KMS-11 (cell line): ENCODE measurements at regions not wholly inside any gene's neighbourhood (a gene's known extent, or its start where the extent isn't known, plus 50 kb on each side); places are given as distances from the start of the nearest gene placed in this dataset.

Experiments used
- H2AFZ ChIP-seq: fragments of 200-600 bp; sonication (generic); 2 replicates; pipeline ENCODE4 v1.6.1; 2016; ENCODE audit warnings: antibody characterized with exemption, mixed run types, low read depth
- H3K27ac ChIP-seq: fragments of 200-600 bp; sonication (generic); 2 replicates; pipeline ENCODE4 v1.6.1; 2016; ENCODE audit warnings: mild to moderate bottlenecking, mixed run types
- H3K27me3 ChIP-seq: fragments of 200-600 bp; sonication (generic); 2 replicates; pipeline ENCODE4 v1.6.1; 2017; ENCODE audit warnings: mild to moderate bottlenecking, low read depth, mixed run types, moderate library complexity; ENCODE audit not compliant: insufficient read depth
- H3K36me3 ChIP-seq: fragments of 200-600 bp; sonication (generic); 2 replicates; pipeline ENCODE4 v1.6.1; 2017; ENCODE audit warnings: mild to moderate bottlenecking, mixed run types; ENCODE audit not compliant: insufficient read depth
- H3K4me1 ChIP-seq: fragments of 200-600 bp; sonication (generic); 2 replicates; pipeline ENCODE4 v1.6.1; 2016; ENCODE audit warnings: mild to moderate bottlenecking, low read depth, mixed run types; ENCODE audit not compliant: poor library complexity, severe bottlenecking
- H3K4me2 ChIP-seq: fragments of 200-600 bp; sonication (generic); 2 replicates; pipeline ENCODE4 v1.7.0; 2016; ENCODE audit warnings: mild to moderate bottlenecking, mixed run types
- H3K4me3 ChIP-seq: fragments of 200-600 bp; sonication (generic); IDR thresholded peaks from 2 replicates; pipeline ENCODE4 v1.6.1; 2017; ENCODE audit warnings: low read depth, low read length, mixed read lengths; ENCODE audit not compliant: insufficient read depth
- H3K79me2 ChIP-seq: fragments of 200-600 bp; sonication (generic); 2 replicates; pipeline ENCODE4 v1.6.1; 2016; ENCODE audit warnings: low read depth, mixed run types; ENCODE audit not compliant: insufficient read depth
- H3K9ac ChIP-seq: fragments of 200-600 bp; sonication (generic); 2 replicates; pipeline ENCODE4 v1.6.1; 2016; ENCODE audit warnings: mild to moderate bottlenecking, mixed run types
- H4K20me1 ChIP-seq: fragments of 200-600 bp; sonication (generic); 2 replicates; pipeline ENCODE4 v1.6.1; 2016; ENCODE audit warnings: mild to moderate bottlenecking, mixed run types; ENCODE audit not compliant: insufficient read depth
- CTCF ChIP-seq: fragments of 200-600 bp; sonication (generic); conservative IDR thresholded peaks from 2 replicates; pipeline ENCODE4 v1.6.1; 2017; ENCODE audit warnings: low read depth, mild to moderate bottlenecking, antibody characterized with exemption, low read length, moderate library complexity, mixed read lengths

- Histone ChIP-seq H2AFZ (no peak overlapping the region; the same call in 1 of the 2 replicates), H3K27ac (no peak overlapping the region), H3K4me2 (no peak overlapping the region), H3K36me3 (no peaks in the 10 kb centered on the region), H3K4me3 (no peak overlapping the region), H4K20me1 (no peaks in the 10 kb centered on the region), H3K4me1 (no peaks in the 10 kb centered on the region), H3K79me2 (no peaks in the 10 kb centered on the region), H3K27me3 (no peaks in the 10 kb centered on the region), H3K9ac (no peak overlapping the region)
- no peak for TF ChIP-seq CTCF
These were observed 210.5 kb downstream of the PWWP3B start for GRCh38 chrX:106378616-106379015.

GRCh38 chrX:106391284-106391911 is 220.4 kb upstream of the RADX start:
- no peaks in the 10 kb centered on the region for H3K27me3 ChIP-seq
- no peaks in the 10 kb centered on the region for H4K20me1 ChIP-seq
- TF ChIP-seq CTCF = no peak
- no peaks in the 10 kb centered on the region for H3K4me1 ChIP-seq
- no peaks in the 10 kb centered on the region for H3K79me2 ChIP-seq
- no peak overlapping the region for H3K4me3 ChIP-seq
- no peak overlapping the region for H3K4me2 ChIP-seq
- no peak overlapping the region for H3K27ac ChIP-seq
- H3K36me3 ChIP-seq = no peaks in the 10 kb centered on the region
- H3K9ac ChIP-seq = no peak overlapping the region
- H2AFZ ChIP-seq = no peak overlapping the region

- H3K9ac ChIP-seq = no peak overlapping the region
- H3K4me2 ChIP-seq = no peak overlapping the region
- H3K27me3 ChIP-seq = no peaks in the 10 kb centered on the region
- H3K79me2 ChIP-seq = no peaks in the 10 kb centered on the region
- no peaks in the 10 kb centered on the region for H3K4me1 ChIP-seq
- H3K36me3 ChIP-seq = no peaks in the 10 kb centered on the region
- H4K20me1 ChIP-seq = no peaks in the 10 kb centered on the region
- no peak overlapping the region for H2AFZ ChIP-seq
- H3K4me3 ChIP-seq = no peak overlapping the region
- no peak for TF ChIP-seq CTCF
- H3K27ac ChIP-seq = no peak overlapping the region
These were observed 219.4 kb upstream of the RADX start for GRCh38 chrX:106392346-106392745.

GRCh38 chrX:106397788-106398538 is 213.8 kb upstream of the RADX start:
- TF ChIP-seq CTCF = peak; percentile 34; the same call in 1 of the 2 replicates
- H3K27me3 ChIP-seq = no peaks in the 10 kb centered on the region

More at GRCh38 chrX:106397788-106398538, 213.8 kb upstream of the RADX start:
- no peak overlapping the region for H2AFZ ChIP-seq
- H3K4me3 ChIP-seq = no peak overlapping the region
- H3K79me2 ChIP-seq = no peaks in the 10 kb centered on the region
- no peaks in the 10 kb centered on the region for H3K36me3 ChIP-seq
- H3K9ac ChIP-seq = no peak overlapping the region
- no peak overlapping the region for H3K4me2 ChIP-seq
- H4K20me1 ChIP-seq = no peaks in the 10 kb centered on the region
- no peak overlapping the region for H3K27ac ChIP-seq
- H3K4me1 ChIP-seq = no peaks in the 10 kb centered on the region
